SK-N-SH (cell line): ENCODE measurements at regions not wholly inside any gene's neighbourhood (a gene's known extent, or its start where the extent isn't known, plus 50 kb on each side); places are given as distances from the start of the nearest gene placed in this dataset.

ENCODE experiments used
- EP300 ChIP-seq, 2 experiments: IDR thresholded peaks; 2 replicates each; pipeline versions ENCODE4 v1.4.0 to v1.6.1; 2012; ENCODE audit warnings: borderline replicate concordance in 1 of 2, low read depth in 1 of 2, low read length in 1 of 2
- FOXJ3 ChIP-seq: sonication (generic); formaldehyde crosslinking; IDR thresholded peaks from 2 replicates; pipeline ENCODE4 v1.5.1; 2020; ENCODE audit warnings: mild to moderate bottlenecking, missing genetic modification reagents
- FOXM1 ChIP-seq: IDR thresholded peaks from 2 replicates; pipeline ENCODE4 v1.4.0; 2012; ENCODE audit warnings: low read depth, mild to moderate bottlenecking
- JUND ChIP-seq: IDR thresholded peaks from 2 replicates; pipeline ENCODE4 v1.4.0; 2012
- MXI1 ChIP-seq: IDR thresholded peaks from 2 replicates; pipeline ENCODE4 v1.6.1; 2012; ENCODE audit warnings: mild to moderate bottlenecking, low read depth, low read length, improper control_type of control experiment
- RAD21 ChIP-seq: IDR thresholded peaks from 2 replicates; pipeline ENCODE4 v1.6.1; 2012; ENCODE audit warnings: mild to moderate bottlenecking, low read length
- SIN3A ChIP-seq: IDR thresholded peaks from 2 replicates; pipeline ENCODE4 v1.6.1; 2012; ENCODE audit warnings: low read depth, mild to moderate bottlenecking, low read length, moderate library complexity, borderline replicate concordance
- SMC3 ChIP-seq: IDR thresholded peaks from 2 replicates; pipeline ENCODE4 v1.6.1; 2012; ENCODE audit warnings: low read depth, low read length, improper control_type of control experiment
- TAF1 ChIP-seq: IDR thresholded peaks from 2 replicates; pipeline ENCODE4 v1.6.1; 2012; ENCODE audit warnings: low read depth, mild to moderate bottlenecking, low read length, moderate library complexity, borderline replicate concordance
- TF ChIP-seq, protein P1 (sequence below): fragments of 200-600 bp; sonication (generic); IDR thresholded peaks from 2 replicates; pipeline ENCODE4 v1.6.1; 2017; ENCODE audit warnings: antibody characterized with exemption, mild to moderate bottlenecking, moderate library complexity
- TF ChIP-seq, protein P2 (sequence below): IDR thresholded peaks from 2 replicates; pipeline ENCODE4 v1.4.0; 2012; ENCODE audit warnings: low read depth, borderline replicate concordance
- TF ChIP-seq, protein P3 (sequence below): IDR thresholded peaks from 2 replicates; pipeline ENCODE4 v1.6.1; 2012; ENCODE audit warnings: mild to moderate bottlenecking, low read depth, low read length, moderate library complexity

DNA sequence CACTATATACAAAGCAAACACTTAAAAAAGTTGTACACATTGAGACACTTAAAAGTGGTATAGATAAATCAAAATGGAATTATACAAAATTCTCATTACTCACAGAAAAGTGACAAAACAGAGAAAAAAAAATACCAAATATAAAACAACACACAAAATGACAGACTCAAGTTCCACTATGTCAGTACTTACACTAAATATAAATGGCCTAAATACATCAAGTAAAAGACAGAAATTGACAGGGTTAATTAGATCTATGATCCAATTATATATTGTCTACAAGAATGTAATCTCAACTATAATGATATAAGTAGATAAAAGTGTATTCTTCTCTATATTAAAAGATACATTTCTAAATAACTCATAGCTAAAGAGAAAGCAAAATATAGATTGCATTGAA is 401.6 kb upstream of the PFKP start:
- TF ChIP-seq, protein P1, sequence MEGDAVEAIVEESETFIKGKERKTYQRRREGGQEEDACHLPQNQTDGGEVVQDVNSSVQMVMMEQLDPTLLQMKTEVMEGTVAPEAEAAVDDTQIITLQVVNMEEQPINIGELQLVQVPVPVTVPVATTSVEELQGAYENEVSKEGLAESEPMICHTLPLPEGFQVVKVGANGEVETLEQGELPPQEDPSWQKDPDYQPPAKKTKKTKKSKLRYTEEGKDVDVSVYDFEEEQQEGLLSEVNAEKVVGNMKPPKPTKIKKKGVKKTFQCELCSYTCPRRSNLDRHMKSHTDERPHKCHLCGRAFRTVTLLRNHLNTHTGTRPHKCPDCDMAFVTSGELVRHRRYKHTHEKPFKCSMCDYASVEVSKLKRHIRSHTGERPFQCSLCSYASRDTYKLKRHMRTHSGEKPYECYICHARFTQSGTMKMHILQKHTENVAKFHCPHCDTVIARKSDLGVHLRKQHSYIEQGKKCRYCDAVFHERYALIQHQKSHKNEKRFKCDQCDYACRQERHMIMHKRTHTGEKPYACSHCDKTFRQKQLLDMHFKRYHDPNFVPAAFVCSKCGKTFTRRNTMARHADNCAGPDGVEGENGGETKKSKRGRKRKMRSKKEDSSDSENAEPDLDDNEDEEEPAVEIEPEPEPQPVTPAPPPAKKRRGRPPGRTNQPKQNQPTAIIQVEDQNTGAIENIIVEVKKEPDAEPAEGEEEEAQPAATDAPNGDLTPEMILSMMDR = no peak
- TF ChIP-seq RAD21 = no peak
- TF ChIP-seq EP300 (IDR thresholded peaks at IDR 0.05; ENCODE audit: borderline replicate concordance in 1 of 2, low read depth in 1 of 2, low read length in 1 of 2) = no peak
- no peak for TF ChIP-seq SMC3
- TF ChIP-seq JUND = no peak
- TF ChIP-seq, protein P2, sequence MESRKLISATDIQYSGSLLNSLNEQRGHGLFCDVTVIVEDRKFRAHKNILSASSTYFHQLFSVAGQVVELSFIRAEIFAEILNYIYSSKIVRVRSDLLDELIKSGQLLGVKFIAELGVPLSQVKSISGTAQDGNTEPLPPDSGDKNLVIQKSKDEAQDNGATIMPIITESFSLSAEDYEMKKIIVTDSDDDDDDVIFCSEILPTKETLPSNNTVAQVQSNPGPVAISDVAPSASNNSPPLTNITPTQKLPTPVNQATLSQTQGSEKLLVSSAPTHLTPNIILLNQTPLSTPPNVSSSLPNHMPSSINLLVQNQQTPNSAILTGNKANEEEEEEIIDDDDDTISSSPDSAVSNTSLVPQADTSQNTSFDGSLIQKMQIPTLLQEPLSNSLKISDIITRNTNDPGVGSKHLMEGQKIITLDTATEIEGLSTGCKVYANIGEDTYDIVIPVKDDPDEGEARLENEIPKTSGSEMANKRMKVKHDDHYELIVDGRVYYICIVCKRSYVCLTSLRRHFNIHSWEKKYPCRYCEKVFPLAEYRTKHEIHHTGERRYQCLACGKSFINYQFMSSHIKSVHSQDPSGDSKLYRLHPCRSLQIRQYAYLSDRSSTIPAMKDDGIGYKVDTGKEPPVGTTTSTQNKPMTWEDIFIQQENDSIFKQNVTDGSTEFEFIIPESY = no peak
- TF ChIP-seq SIN3A = no peak
- TF ChIP-seq, protein P3, sequence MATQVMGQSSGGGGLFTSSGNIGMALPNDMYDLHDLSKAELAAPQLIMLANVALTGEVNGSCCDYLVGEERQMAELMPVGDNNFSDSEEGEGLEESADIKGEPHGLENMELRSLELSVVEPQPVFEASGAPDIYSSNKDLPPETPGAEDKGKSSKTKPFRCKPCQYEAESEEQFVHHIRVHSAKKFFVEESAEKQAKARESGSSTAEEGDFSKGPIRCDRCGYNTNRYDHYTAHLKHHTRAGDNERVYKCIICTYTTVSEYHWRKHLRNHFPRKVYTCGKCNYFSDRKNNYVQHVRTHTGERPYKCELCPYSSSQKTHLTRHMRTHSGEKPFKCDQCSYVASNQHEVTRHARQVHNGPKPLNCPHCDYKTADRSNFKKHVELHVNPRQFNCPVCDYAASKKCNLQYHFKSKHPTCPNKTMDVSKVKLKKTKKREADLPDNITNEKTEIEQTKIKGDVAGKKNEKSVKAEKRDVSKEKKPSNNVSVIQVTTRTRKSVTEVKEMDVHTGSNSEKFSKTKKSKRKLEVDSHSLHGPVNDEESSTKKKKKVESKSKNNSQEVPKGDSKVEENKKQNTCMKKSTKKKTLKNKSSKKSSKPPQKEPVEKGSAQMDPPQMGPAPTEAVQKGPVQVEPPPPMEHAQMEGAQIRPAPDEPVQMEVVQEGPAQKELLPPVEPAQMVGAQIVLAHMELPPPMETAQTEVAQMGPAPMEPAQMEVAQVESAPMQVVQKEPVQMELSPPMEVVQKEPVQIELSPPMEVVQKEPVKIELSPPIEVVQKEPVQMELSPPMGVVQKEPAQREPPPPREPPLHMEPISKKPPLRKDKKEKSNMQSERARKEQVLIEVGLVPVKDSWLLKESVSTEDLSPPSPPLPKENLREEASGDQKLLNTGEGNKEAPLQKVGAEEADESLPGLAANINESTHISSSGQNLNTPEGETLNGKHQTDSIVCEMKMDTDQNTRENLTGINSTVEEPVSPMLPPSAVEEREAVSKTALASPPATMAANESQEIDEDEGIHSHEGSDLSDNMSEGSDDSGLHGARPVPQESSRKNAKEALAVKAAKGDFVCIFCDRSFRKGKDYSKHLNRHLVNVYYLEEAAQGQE = no peak
- no peak for TF ChIP-seq MXI1
- no peak for TF ChIP-seq FOXM1
- TF ChIP-seq FOXJ3 (CRISPR knock-in tag) = no peak
- no peak for TF ChIP-seq TAF1
